ENCODE measurements at regions not wholly inside any gene's neighbourhood (a gene's known extent, or its start where the extent isn't known, plus 50 kb on each side); places are given as distances from the start of the nearest gene placed in this dataset.

DNA sequence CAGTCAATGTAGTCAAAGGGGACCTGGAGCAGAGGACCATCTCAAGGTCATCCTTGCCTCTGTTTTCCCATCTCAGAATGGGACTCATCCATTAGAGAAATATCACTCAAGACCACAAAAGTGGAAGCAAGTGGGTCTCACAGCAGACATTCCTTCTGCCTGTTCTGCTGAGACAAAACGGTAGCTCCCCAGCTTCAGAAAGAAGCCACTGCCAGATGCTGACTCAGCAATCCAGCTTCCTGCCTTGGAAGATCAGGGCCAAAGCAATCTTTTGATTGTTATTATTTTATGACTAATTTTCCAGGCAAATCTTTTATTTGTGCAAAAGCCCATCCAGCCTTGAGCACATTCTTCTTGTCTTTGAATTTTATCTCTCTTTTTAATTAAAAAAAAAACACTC is 86.8 kb downstream of the CCT6B start:
- DNase-seq (ENCODE audit: low spot score) = no peak

DNA sequence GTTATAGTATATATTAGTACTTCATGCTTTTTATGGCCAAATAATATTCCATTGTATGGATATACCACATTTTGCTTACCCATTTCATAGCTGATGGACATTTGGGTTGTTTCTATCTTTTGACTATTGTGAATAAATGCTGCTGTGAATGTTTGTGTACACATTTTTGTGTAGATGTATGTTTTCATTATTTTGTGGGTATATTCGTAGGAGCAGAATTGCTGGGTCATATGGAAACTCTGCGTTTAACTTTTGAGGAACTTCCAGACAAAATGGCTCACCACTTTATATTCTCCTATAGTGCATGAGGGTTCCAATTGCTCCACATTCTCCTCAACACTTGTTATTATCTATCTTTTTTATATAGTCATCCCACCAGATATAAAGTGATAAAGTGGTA is 88.6 kb downstream of the CCT6B start:
- no peak for DNase-seq (ENCODE audit: low spot score)

DNA sequence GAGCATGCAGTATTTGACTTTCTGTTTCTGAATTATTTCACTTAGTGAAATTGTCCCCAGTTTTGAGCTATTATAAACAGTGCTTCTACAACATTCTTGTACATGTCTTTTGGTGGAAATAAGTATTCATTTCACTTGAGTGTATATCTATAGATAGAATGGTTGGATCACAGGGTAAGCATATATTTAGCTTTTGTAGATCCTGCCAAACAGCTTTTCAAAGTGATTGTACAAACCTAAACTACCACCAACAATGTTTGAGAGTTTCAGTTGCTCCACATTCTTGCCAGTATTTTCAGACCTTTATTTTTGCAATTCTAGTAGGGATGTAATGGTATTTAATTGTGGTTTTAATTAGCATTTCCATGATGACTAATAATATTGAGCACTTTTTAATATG is 91.6 kb downstream of the CCT6B start:
- DNase-seq (ENCODE audit: low spot score) = no peak

DNA sequence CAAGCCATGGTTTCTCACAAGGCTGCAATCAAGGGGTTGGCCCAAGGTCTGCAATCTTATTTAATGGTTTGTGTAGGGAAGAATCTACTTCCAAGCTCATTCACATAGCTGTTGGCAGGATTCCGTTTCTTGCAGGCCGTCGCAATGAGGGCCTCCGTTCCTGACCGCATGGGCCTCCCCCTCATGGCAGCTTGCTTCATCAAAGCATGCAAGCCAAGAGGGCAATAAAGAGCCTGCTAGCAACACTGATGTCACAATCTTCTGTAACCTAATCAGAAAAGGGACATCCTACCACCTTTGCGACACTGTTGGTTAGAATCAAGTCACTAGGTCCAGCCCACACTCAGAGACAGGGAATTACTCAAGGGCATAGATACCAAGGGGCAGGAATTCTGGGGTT is 95.5 kb downstream of the CCT6B start:
- no peak for DNase-seq (ENCODE audit: low spot score)

DNA sequence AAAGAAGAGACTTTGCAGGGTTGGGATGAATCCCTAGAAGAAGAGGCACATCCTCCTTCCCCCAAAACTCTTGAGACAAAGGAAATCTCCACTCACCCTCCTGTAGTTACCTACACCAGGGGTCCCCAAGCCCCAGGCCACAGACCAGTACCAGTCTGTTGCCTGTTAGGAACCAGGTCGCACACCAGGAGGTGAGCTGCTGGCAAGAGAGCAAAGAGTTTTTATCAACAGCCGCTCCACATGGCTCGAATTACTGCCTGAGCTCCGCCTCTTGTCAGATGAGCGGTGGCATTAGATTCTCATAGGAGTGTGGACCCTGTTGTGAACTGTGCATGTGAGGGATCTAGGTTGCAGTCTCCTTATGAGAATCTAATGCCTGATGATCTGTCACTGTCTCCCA is 98.9 kb downstream of the CCT6B start:
- no peak for DNase-seq (ENCODE audit: low spot score)

DNA sequence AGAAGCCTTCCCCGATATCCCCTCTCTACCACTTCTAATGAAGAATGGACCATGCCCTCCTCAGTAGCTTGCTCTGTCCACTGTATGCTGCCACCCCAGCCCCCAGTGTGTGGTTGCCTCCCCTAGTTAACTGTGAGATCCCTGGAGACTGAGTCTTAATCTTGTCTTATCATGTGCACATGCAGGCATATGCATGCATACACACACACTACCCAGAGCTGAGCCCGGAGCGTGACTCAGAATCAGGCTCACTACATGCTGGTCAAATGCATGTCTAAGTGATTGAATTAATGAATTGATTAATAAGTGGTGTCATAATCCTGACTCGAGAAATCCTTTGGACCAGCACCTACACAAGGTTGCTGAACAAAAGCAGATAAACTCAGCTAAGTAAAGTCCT is 99.4 kb downstream of the CCT6B start:
- DNase-seq (ENCODE audit: low spot score) = no peak

DNA sequence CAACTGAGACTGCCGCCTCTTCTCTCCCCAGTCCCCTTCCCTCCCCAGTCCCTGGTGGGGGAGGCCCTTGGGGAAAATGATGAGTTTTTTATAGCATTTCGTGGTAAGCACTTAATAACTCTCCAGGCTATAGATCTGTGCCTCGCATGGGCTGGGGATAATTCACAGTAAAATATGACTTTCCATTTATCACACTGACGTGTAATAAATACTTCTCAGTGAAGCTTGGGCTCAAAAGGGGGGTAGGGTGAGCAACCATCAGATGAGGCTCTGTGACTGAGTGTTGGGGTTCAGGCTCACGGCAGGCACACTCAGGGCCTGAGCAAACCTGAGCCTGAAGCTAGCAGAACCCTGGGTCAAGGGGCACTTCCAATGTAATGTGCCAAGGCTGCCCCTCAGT is 101.6 kb downstream of the CCT6B start:
- no peak for DNase-seq (ENCODE audit: low spot score)

DNA sequence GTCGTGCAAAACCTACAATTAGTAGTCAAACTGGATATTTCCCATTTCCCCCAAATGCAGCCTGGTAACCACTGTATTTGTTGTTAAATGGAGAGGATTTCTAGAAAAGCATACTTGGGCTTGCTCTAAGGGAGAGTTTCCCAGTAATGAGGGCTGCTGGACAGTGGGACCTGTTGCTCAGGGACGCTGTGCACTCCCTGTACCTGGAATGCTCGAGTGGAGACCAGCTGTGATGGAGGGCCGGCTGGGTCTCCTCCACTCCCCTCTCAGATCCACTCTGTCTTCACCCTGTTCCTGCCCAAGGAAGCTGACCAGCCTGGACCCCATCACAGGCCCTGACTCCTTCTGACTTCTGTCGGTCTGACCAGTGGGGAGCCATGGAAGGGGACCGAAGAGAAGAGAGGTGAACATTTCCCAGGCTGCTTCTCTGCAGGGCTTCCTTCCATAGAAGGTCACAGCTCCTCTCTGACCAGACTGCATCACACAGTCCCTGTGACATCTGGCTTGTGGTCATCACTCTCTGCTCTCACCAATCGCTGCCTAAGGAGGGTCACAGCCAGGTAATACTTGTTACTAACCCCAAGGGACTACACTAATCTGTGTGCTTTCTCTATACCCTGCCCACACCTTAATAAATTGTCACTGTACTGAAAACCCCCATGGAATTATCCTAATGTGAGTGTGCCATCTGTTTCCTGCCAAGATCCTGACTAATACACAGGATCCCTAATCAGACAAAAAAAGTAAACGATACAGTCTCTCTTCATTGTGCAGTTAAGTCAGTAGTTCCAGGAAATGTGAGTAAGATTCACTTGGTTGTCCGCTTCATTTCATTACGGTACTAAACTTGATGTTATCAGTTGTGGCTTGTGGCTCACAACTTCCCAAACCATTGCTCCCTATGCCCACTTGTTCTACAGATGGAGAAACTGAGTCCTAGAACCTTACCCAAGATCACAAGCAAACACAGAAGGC is 102.4 kb downstream of the CCT6B start:
- DNase-seq (ENCODE audit: low spot score) = no peak

DNA sequence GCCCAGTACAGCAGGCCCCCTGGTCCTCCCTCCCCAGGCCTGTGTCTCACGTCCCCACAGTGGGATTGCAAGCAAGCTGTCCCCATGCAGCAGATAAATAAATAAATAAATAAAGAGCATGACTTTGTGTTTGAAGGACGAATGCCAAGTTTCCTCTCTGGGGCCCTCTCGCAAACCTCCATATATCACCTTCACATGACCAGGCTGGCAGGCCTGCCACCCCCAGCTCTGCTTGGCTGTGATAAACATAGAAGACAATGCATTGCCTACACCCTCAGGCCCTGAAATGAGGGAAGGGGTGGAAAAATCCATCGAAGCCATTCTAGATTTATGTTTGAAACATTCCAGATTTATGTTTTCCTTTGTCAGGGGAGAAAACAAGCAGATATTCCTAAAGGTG is 107.3 kb downstream of the CCT6B start:
- DNase-seq (ENCODE audit: low spot score) = no peak

DNA sequence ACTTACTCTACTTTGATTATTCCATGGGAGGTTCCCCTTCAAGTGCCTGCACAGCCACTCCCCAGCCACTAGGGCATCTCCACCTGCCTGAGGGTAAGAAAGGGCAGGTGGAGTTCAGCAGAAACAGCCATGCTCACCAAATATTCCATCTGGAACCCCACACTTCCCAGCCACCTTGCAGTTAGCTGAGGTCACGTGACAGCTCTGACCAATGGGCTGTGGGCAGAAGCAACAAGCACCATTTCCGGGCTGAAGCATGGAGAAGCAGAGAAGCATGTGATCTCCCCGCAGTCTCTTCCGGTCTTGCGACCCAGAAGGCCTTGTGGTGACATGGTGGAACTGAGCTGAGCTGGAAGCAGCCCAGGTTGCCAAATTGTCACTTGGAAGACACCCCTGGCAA is 108.6 kb downstream of the CCT6B start:
- DNase-seq (ENCODE audit: low spot score) = no peak

DNA sequence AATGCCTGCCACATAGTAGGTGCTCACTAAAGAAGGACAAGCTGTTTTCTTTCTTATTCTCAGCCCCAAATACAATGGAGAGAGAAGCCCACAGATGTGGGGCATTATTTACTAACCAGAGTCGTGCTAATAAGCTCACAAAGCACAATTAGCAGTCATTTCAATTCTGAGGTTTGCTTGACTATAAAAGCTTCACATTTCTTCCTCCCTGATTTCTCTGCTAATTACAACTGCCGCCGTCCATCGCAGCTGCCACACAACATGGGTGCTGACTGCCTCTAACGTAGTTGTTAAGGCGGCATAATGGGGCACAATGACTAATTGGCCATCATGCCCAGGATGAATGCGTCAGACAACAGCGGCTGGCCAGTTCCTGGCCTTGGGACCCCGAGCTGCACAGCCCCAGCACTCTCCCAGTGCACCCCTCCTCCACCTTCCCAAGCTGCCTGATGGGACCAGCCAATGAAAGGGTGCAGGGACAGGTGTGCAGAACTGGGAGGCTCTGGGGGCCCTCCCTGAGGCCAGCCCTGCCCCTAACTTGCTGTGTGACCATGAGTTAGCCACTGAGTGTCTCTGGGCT is 109.2 kb downstream of the CCT6B start:
- no peak for DNase-seq (ENCODE audit: low spot score)

DNA sequence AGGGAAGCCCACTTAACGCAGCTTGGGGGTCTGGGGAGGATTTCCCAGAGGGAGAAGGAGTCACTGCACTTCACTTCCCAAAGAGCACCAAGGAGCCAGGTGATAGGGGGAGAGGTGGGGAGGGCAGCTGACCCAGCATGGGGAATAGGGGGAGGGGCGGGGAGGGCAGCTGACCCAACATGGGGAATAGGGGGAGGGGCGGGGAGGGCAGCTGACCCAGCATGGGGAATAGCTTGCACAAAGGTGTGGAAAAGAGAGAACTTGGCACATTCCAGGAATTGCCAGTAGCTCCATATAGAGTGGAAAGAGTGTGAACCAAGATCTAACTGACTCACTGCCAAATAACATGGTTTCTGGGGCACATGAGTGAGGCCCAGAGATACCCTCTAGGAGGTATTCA is 110.3 kb downstream of the CCT6B start:
- DNase-seq (ENCODE audit: low spot score) = no peak

DNA sequence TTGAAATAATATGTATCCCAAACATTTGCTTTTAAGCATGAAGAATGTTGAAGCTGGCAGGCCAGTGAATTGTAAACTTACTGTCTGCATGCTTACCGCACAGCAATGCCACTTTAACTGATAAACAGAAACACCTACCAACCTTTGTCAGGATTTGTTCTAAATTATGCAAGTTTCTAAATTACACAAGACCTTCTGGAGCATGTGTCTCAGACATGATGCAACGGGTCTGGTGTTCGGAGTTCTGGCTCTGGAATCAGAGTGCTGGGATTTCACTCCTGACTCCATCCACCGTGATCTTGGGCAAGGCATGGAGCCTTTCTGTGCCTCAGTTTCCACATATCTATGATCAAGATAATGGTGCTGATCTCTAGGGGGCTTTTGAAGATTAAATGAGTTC is 111.2 kb downstream of the CCT6B start:
- DNase-seq (ENCODE audit: low spot score) = no peak

DNA sequence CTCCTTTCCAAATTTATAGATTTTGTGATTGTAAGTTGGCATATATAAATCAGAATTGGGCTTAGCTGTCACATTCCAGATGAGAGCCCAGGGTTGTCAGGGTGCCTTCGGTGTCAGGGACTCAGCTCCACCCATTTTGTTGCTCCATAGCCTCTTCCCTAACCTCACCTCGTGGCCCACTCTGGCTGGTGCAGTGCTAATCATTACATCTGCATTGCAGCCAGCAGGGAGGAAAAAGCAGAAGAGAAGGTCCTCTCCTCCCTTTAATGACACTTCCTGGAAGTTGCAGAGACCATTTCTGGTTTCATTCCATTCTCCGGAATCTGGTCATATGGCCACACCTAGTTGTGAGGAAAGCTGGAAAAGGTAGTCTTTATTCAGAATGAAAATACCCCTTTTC is 113.3 kb downstream of the CCT6B start:
- DNase-seq (ENCODE audit: low spot score) = no peak

DNA sequence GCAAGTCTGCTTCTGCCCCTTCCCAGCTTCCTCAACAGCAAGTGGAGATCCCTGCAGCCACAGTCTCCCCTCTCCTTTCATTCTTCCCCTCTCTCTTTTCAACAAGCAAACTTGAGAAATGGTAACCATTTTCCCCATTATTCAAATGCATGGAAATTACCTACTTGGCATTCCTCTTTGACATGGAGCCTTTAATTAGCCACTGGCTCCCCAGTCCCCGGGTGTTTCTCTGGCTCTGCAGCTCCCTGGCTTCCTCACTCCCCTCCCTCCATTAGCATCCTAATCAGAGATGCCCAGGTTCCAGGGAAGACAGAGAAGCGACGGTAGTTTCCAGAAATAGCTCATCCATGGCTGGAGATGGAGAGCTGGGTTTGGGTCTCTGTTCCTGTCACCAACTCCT is 116.0 kb downstream of the CCT6B start:
- no peak for DNase-seq (ENCODE audit: low spot score)

DNA sequence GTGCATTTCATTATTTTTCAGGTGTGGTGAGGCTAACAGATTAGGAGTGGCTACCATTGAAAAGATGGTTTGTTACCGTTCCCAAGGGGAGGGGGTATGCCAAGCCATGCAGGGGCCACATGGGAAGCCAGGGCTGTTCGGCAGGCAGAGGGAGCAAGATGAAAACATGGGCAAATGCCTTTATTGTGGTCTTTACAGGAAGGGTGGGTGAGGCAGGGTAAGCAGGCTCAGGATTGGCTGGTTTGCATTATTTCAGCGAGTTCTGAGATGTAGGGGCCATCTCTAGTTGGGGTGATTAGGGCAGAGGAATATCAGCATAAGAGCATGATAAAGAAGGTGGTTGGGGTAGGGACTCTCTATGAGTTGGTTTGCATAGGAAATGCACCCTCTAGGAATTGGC is 117.6 kb downstream of the CCT6B start:
- DNase-seq (ENCODE audit: low spot score) = no peak

DNA sequence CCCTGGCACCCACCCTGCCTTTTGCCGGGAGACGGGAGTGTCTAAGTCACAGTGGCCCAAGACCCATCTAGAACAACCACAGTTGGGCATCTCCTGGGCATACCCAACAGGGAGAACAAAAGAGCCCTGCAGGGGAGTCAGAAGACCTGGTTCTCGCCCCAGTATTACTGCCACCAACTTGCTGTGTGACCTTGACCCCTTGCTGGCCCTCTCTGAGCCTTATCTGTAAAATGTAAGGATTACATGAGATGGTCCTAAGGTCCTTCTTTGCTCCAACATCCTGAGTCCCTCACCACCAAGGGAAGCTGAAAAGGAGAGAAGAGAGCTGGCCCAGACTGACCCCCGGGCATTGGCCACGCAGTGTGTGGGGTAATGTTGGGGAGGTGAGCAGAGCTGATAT is 119.0 kb downstream of the CCT6B start:
- no peak for DNase-seq (ENCODE audit: low spot score)

DNA sequence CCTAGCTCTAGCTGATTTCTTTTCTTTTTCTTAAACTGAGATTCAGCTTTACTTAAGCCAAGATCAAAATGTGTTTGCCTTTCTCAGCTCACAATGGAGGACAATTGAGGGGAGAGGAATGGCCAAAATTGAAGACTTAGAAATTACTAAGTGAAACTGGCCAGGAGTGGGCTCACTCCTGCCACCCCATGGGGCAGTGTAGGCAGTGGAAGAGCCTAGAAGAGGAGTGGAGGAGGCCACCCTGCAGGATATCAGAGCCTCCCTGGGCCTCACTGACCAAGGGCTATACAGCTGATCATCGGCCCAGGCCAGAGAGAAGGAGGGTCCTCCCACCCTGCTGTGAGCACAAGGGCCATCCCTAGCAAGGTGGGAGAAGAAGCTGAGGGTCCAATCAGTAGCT is 119.8 kb downstream of the CCT6B start:
- DNase-seq (ENCODE audit: low spot score) = no peak

DNA sequence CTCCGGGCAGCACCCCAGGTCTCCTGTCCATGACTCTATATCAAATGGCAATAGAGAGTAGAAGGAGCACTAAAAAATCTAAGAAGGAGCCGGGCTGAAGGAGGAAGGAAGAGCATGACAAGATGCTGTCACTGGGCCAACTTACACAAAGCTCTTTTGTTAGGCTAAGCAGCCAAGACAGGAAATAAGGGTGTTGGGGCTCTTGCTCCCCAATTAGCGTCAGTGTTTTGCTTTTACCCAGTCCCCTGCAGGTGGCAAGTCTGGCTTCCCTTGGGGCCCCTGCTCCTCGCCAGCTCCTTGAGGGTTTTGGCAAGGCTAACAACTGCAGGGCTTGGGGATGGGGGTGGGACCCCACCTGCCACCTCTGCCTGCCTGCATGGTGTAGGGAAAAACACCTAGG is 120.5 kb downstream of the CCT6B start:
- DNase-seq (ENCODE audit: low spot score) = no peak

DNA sequence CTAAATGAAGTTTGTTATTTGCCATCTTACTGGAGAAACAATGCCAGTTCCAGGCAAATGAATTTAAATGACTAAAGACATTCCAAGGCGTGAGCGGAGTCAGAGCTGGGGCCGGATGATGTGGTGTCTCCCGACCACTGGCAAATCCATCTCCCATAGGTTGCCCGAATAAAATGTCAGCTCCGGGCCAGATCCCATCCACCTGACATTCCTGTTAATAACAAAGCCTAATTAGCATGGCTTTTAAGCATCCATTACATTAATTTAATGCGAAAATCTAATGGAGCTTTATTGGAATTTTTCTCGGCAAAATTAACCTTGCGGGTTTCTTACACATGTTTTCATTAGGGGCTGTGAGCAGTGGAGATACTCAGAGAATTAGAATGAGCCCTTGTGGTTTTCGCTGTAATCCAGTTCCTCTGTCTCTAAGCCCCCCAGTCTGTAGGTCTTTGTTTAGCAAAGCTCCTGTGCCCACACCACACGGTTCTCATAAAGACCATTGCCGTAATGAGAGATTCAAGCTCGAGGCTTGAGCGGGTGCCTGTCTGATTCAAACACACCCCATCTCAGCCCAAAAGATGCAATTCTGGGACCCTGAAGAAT is 123.3 kb downstream of the CCT6B start:
- DNase-seq (ENCODE audit: low spot score) = no peak

DNA sequence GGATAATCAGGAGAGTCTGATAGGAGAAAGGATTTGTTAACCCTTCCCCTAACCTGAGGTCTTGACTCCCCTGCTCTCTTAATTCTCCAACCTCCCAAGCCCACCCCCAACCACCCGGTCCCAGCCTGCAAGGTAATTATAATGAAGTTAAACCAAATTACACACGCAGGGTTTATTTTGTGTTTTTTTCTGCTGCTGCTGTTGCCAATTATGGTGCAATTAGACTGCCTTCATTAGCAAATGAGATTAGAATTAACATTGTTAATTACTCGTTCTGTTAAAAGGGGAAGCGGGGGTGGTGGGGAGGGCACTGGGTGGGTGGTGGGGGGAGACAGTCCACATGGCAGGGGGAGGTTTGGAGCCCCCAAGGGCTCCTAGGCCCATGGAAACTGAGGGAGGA is 128.9 kb downstream of the CCT6B start:
- DNase-seq (ENCODE audit: low spot score) = no peak

DNA sequence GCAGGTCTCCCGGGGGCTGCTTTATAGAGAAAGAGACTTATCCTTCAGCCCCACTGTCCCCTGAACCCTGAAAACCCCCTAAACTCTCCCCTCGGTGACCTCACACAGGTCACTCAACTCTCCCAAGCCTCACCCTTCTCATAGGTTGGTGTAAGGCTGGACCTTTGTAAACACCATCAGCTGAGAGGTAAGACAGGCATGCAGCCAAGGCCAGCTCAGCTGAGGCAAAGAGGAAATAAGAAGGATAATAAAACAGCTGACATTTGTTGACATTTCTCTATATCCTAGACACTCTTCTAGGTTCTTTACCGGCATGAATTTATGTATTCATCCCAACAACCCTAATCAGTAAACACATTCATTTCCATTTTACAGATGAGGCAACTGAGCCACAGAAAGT is 134.3 kb downstream of the CCT6B start:
- DNase-seq (ENCODE audit: low spot score) = no peak

DNA sequence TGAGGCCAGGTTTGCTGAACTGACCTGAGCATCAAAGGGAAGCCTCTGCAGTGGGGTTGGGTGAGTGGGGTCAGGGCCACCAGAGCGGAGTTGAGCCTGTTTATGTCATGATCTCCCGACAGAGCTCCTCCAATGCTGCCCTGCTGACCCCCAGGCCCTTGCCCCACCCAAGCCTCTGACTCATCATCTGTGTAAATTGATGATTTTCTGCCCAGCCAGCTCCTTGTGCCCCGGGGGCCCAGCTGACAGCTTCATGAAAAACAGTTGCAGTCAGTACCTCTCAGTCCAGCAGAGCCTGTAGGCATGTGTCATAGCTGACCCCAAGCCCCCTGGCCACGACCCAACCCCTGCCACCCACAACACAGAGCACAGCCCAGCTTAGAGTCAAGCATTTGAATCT is 134.9 kb downstream of the CCT6B start:
- no peak for DNase-seq (ENCODE audit: low spot score)
